Breast epithelium (tissue), 4 donors: ENCODE measurements at regions not wholly inside any gene's neighbourhood (a gene's known extent, or its start where the extent isn't known, plus 50 kb on each side); places are given as distances from the start of the nearest gene placed in this dataset.

Source experiments
- DNase-seq, 2 donors: peaks; one replicate each; pipeline ENCODE4 v3.0.0-alpha.2; 2019; ENCODE audit warnings: low spot score in 2 of 2
- H3K27ac ChIP-seq, 2 donors: fragments of 200-600 bp; sonication (generic) in 1 of 2; one replicate each; pipeline ENCODE4 v1.5.1; 2016 to 2019; ENCODE audit warnings: mild to moderate bottlenecking in 1 of 2
- H3K27me3 ChIP-seq, 2 donors: fragments of 200-600 bp; sonication (generic) in 1 of 2; one replicate each; pipeline versions ENCODE4 v1.5.1 to v1.6.0; 2017 to 2019; ENCODE audit warnings: control low read depth in 1 of 2, mild to moderate bottlenecking in 1 of 2
- H3K36me3 ChIP-seq: fragments of 200-600 bp; one replicate; pipeline ENCODE4 v1.5.1; 2019
- H3K4me1 ChIP-seq, 2 donors: fragments of 200-600 bp; sonication (generic); one replicate each; pipeline ENCODE4 v1.5.1; 2016 to 2019; ENCODE audit warnings: control low read depth in 1 of 2
- H3K4me3 ChIP-seq, 3 donors: fragments of 200-600 bp; sonication (generic); 1 replicate in 2 of 3; 2 replicates in 1 of 3; pipeline ENCODE4 v1.5.1; 2016 to 2019; ENCODE audit warnings: mild to moderate bottlenecking in 3 of 3, moderate library complexity in 2 of 3
- H3K9me3 ChIP-seq, 2 donors: fragments of 200-600 bp; sonication (generic) in 1 of 2; one replicate each; pipeline ENCODE4 v1.5.1; 2016 to 2019; ENCODE audit warnings: control low read depth in 1 of 2
- CTCF ChIP-seq, 3 donors: fragments of 450-650 bp; IDR thresholded peaks; one replicate each; pipeline ENCODE4 v1.5.1; 2016 to 2017; ENCODE audit warnings: antibody characterized with exemption in 3 of 3, mild to moderate bottlenecking in 3 of 3, moderate library complexity in 3 of 3
- POLR2A ChIP-seq: fragments of 450-650 bp; IDR thresholded peaks from one replicate; pipeline ENCODE4 v1.6.1; 2016; ENCODE audit warnings: antibody characterized with exemption, mild to moderate bottlenecking, moderate library complexity
- POLR2AphosphoS5 ChIP-seq, 3 donors: sonication (generic); formaldehyde crosslinking; IDR thresholded peaks; one replicate each; pipeline ENCODE4 v1.6.1; 2017; ENCODE audit warnings: antibody characterized with exemption in 3 of 3
- intact Hi-C: fragments of 100-400 bp; cut with DNase I; formaldehyde crosslinking; loops from one replicate; pipeline ENCODE4 v1.15.1; 2023; ENCODE audit warnings: low total_unique reads

GRCh38 chr18:72056171-72056570, 488.0 kb downstream of the CBLN2 start:
- H3K27ac ChIP-seq, result no peak overlapping the region
- H3K4me1 ChIP-seq, result no peaks in the 10 kb centered on the region
- intact Hi-C loops, result no loop called here
- no peaks in the 10 kb centered on the region for H3K36me3 ChIP-seq
- no peaks in the 10 kb centered on the region for H3K27me3 ChIP-seq
- DNase-seq, result no peak
- TF ChIP-seq POLR2AphosphoS5 (IDR thresholded peaks at IDR 0.05) (no peak), POLR2A (no peak), CTCF (IDR thresholded peaks at IDR 0.05) (no peak)
- no peak overlapping the region for H3K4me3 ChIP-seq
- H3K9me3 ChIP-seq, result no peaks in the 10 kb centered on the region

GRCh38 chr18:72041313-72042032, 502.7 kb downstream of the CBLN2 start:
- intact Hi-C loops, result no loop called here
- no peaks in the 10 kb centered on the region for H3K27me3 ChIP-seq
- DNase-seq, result no peak
- no peak for TF ChIP-seq CTCF (IDR thresholded peaks at IDR 0.05)
- no peak for TF ChIP-seq POLR2AphosphoS5 (IDR thresholded peaks at IDR 0.05)
- no peak for TF ChIP-seq POLR2A
- H3K4me3 ChIP-seq, result no peak overlapping the region
- H3K27ac ChIP-seq, result no peak overlapping the region
- H3K4me1 ChIP-seq, result no peaks in the 10 kb centered on the region
- no peaks in the 10 kb centered on the region for H3K36me3 ChIP-seq
- no peaks in the 10 kb centered on the region for H3K9me3 ChIP-seq

- Histone ChIP-seq H3K4me1 (no peaks in the 10 kb centered on the region), H3K9me3 (no peaks in the 10 kb centered on the region), H3K27ac (no peak overlapping the region), H3K27me3 (no peaks in the 10 kb centered on the region), H3K4me3 (no peak overlapping the region), H3K36me3 (no peaks in the 10 kb centered on the region)
- TF ChIP-seq CTCF (IDR thresholded peaks at IDR 0.05) (no peak), POLR2A (no peak), POLR2AphosphoS5 (IDR thresholded peaks at IDR 0.05) (no peak)
- intact Hi-C loops, result no loop called here
- DNase-seq, result no peak
Measured at GRCh38 chr18:72013427-72013850, 530.7 kb downstream of the CBLN2 start.

GRCh38 chr18:71998547-71999097, 545.5 kb downstream of the CBLN2 start:
- TF ChIP-seq POLR2A, result no peak
- TF ChIP-seq CTCF (IDR thresholded peaks at IDR 0.05), result no peak
- no peak for TF ChIP-seq POLR2AphosphoS5 (IDR thresholded peaks at IDR 0.05)
- H3K4me1 ChIP-seq, result no peaks in the 10 kb centered on the region
- no peak overlapping the region for H3K27ac ChIP-seq
- intact Hi-C loops, result no loop called here
- H3K9me3 ChIP-seq, result no peaks in the 10 kb centered on the region
- H3K36me3 ChIP-seq, result no peaks in the 10 kb centered on the region
- no peak overlapping the region for H3K4me3 ChIP-seq
- DNase-seq, result no peak
- no peaks in the 10 kb centered on the region for H3K27me3 ChIP-seq

- H3K27ac ChIP-seq, result no peak overlapping the region
- no peak for TF ChIP-seq POLR2A
- no peak for TF ChIP-seq CTCF (IDR thresholded peaks at IDR 0.05)
- TF ChIP-seq POLR2AphosphoS5 (IDR thresholded peaks at IDR 0.05), result no peak
- H3K36me3 ChIP-seq, result no peaks in the 10 kb centered on the region
- no peak overlapping the region for H3K4me3 ChIP-seq
- no peak for DNase-seq
- intact Hi-C loops, result no loop called here
- H3K4me1 ChIP-seq, result no peaks in the 10 kb centered on the region
- no peaks in the 10 kb centered on the region for H3K9me3 ChIP-seq
- H3K27me3 ChIP-seq, result no peaks in the 10 kb centered on the region
Measured at GRCh38 chr18:71995904-71996465, 548.2 kb downstream of the CBLN2 start.
